Activated CD4-positive, alpha-beta T cell treated with anti-CD3 and anti-CD28 coated beads, Interleukin-2, amount 10 ng/mL, durations not matched to agents 24 days and 14 days (primary cell): ENCODE measurements at regions not wholly inside any gene's neighbourhood (a gene's known extent, or its start where the extent isn't known, plus 50 kb on each side); places are given as distances from the start of the nearest gene placed in this dataset.

Experiments used
- DNase-seq: peaks from one replicate; pipeline ENCODE4 v3.0.0; 2022
- H3K27ac Mint-ChIP-seq: one replicate; pipeline ENCODE4 v1.8.0; 2022; ENCODE audit warnings: mild to moderate bottlenecking, mixed read lengths
- H3K27me3 Mint-ChIP-seq: one replicate; pipeline ENCODE4 v1.8.0; 2022; ENCODE audit warnings: mixed read lengths
- H3K36me3 Mint-ChIP-seq: one replicate; pipeline ENCODE4 v1.8.0; 2022; ENCODE audit warnings: low read depth, mild to moderate bottlenecking, mixed read lengths
- H3K4me1 Mint-ChIP-seq: one replicate; pipeline ENCODE4 v1.8.0; 2021; ENCODE audit warnings: mixed read lengths
- H3K4me3 Mint-ChIP-seq: one replicate; pipeline ENCODE4 v1.8.0; 2022; ENCODE audit warnings: mild to moderate bottlenecking, moderate library complexity, mixed read lengths
- H3K9me3 Mint-ChIP-seq: one replicate; pipeline ENCODE4 v1.8.0; 2021; ENCODE audit warnings: mixed read lengths
- intact Hi-C: fragments of 100-400 bp; cut with micrococcal nuclease; formaldehyde crosslinking; loops from one replicate; pipeline ENCODE4 v1.15.1; 2023

DNA sequence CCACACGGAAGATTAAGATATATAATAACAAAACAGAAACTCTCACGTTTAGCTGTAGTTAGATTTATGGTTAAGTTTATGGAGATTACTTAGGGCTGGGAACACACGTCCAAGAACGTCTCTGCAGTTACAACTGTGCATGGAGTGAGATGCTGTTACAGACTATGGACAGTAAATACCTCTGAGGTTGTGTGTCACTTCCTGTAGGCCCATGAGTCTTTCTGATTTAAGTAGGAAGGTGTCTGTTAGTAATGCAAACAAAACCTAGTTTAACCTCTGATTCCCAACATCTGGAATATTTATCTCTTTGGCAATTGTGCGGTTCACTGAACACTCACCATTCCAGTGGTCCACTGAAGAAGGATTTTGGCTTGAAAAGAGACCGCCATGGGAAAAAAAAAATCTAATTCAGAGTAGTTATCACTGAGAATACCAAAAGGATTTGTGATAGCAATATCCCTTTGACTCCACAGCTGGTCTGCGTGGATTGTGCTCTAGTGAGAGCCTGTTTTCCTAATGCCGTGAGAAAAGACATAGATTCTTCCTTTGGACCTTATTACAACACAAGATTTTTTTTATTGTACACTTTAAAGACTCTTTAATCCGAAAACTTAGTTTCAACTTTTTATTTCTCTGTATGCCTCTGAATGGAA, 478.2 kb upstream of the CITED2 start:
- DNase-seq = no peak
- H3K4me3 Mint-ChIP-seq = no peak overlapping the region
- no peak overlapping the region for H3K27ac Mint-ChIP-seq
- H3K27me3 Mint-ChIP-seq = peaks cover 8% of the 10 kb centered on the region
- H3K9me3 Mint-ChIP-seq = no peaks in the 10 kb centered on the region
- H3K36me3 Mint-ChIP-seq = no peaks in the 10 kb centered on the region
- H3K4me1 Mint-ChIP-seq = no peaks in the 10 kb centered on the region
- intact Hi-C loops = no loop called here

DNA sequence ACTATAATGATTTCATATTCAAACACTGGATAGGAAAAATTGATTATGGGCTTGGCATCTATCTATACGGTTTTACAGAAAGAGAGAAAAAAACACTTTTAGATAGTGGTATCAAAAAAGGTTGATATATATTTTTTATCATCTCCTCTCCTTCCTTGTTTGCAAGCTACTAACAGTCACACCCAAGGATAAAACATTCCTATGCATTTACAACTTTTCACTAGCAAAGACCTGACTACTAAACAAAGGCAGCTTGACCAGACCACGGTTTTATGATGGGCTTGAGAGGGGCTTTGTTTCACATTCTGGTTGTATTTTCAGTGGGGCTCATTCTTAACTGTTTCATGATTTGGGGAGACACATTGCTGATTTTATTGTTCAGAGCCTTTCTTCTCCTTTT, 477.6 kb upstream of the CITED2 start:
- Mint-ChIP-seq H3K27me3 (peaks cover 8% of the 10 kb centered on the region), H3K9me3 (no peaks in the 10 kb centered on the region)

GRCh38 chr6:139851206-139851605, 476.8 kb upstream of the CITED2 start:
- H3K9me3 Mint-ChIP-seq = no peaks in the 10 kb centered on the region
- intact Hi-C loops = no loop called here
- no peak overlapping the region for H3K27ac Mint-ChIP-seq
- H3K4me3 Mint-ChIP-seq = no peak overlapping the region
- peaks cover 6% of the 10 kb centered on the region for H3K27me3 Mint-ChIP-seq
- H3K36me3 Mint-ChIP-seq = no peaks in the 10 kb centered on the region
- H3K4me1 Mint-ChIP-seq = no peaks in the 10 kb centered on the region
- DNase-seq = no peak

More for the DNA sequence above, 477.6 kb upstream of the CITED2 start:
- intact Hi-C loops = no loop called here
- Mint-ChIP-seq H3K4me3 (no peak overlapping the region), H3K27ac (no peak overlapping the region), H3K36me3 (no peaks in the 10 kb centered on the region), H3K4me1 (no peaks in the 10 kb centered on the region)
- DNase-seq = no peak

DNA sequence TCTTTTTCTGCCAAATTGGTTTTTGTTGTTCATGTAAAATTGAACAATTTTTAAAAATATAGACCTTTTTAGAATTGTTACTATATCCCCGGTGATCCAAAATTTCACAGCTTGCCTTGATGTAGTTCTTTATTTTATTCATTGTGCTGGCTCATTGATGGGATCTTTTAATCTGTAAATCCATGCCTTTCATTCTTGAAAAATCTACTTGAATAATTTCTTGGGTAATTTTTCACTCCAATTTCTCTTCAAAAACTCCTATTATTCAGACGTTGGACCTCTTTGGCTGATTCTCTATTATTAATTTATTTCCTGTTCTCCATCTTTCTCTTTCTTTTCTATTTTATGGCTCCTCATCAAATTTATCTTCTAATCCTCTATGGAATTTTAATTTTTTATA, 476.1 kb upstream of the CITED2 start:
- DNase-seq = no peak
- H3K4me3 Mint-ChIP-seq = no peak overlapping the region
- H3K27me3 Mint-ChIP-seq = peaks cover 6% of the 10 kb centered on the region
- no peaks in the 10 kb centered on the region for H3K36me3 Mint-ChIP-seq
- no peak overlapping the region for H3K27ac Mint-ChIP-seq
- no peaks in the 10 kb centered on the region for H3K9me3 Mint-ChIP-seq
- intact Hi-C loops = no loop called here
- H3K4me1 Mint-ChIP-seq = no peaks in the 10 kb centered on the region

DNA sequence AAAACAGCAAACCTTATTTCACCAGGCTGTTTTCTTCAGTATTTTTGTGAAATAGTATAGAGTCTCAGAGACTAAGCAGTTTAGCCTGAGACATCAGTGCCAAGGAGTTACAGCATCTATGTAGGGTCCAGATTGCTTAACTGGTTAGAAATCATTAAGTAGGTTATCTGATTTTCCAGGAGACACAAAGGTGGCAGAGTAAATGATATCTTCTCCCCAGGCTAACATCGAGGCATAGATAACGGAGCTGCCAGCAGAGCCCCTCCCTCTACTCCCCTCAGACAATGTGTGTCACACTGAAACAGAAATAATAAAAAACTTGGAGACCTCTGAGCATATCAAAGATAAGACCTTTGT, 473.0 kb upstream of the CITED2 start:
- no peaks in the 10 kb centered on the region for H3K27me3 Mint-ChIP-seq
- H3K4me3 Mint-ChIP-seq = no peak overlapping the region
- no peak for DNase-seq
- H3K36me3 Mint-ChIP-seq = no peaks in the 10 kb centered on the region
- H3K9me3 Mint-ChIP-seq = no peaks in the 10 kb centered on the region
- intact Hi-C loops = no loop called here
- no peaks in the 10 kb centered on the region for H3K4me1 Mint-ChIP-seq
- H3K27ac Mint-ChIP-seq = no peak overlapping the region

- intact Hi-C loops = no loop called here
- Mint-ChIP-seq H3K4me1 (no peaks in the 10 kb centered on the region), H3K9me3 (no peaks in the 10 kb centered on the region), H3K36me3 (no peaks in the 10 kb centered on the region), H3K27ac (no peak overlapping the region), H3K27me3 (no peaks in the 10 kb centered on the region), H3K4me3 (no peak overlapping the region)
- no peak for DNase-seq
Observed at GRCh38 chr6:139846538-139847456, 472.3 kb upstream of the CITED2 start.

GRCh38 chr6:139844907-139845306, 470.5 kb upstream of the CITED2 start:
- Mint-ChIP-seq H3K4me1 (no peaks in the 10 kb centered on the region), H3K4me3 (no peak overlapping the region), H3K9me3 (no peaks in the 10 kb centered on the region), H3K36me3 (no peaks in the 10 kb centered on the region), H3K27me3 (no peaks in the 10 kb centered on the region), H3K27ac (no peak overlapping the region)
- intact Hi-C loops = no loop called here
- no peak for DNase-seq

GRCh38 chr6:139841794-139842215, 467.4 kb upstream of the CITED2 start:
- Mint-ChIP-seq H3K36me3 (no peaks in the 10 kb centered on the region), H3K4me3 (no peak overlapping the region), H3K27ac (no peak overlapping the region), H3K27me3 (no peaks in the 10 kb centered on the region), H3K9me3 (no peaks in the 10 kb centered on the region), H3K4me1 (no peaks in the 10 kb centered on the region)
- no peak for DNase-seq
- intact Hi-C loops = no loop called here

DNA sequence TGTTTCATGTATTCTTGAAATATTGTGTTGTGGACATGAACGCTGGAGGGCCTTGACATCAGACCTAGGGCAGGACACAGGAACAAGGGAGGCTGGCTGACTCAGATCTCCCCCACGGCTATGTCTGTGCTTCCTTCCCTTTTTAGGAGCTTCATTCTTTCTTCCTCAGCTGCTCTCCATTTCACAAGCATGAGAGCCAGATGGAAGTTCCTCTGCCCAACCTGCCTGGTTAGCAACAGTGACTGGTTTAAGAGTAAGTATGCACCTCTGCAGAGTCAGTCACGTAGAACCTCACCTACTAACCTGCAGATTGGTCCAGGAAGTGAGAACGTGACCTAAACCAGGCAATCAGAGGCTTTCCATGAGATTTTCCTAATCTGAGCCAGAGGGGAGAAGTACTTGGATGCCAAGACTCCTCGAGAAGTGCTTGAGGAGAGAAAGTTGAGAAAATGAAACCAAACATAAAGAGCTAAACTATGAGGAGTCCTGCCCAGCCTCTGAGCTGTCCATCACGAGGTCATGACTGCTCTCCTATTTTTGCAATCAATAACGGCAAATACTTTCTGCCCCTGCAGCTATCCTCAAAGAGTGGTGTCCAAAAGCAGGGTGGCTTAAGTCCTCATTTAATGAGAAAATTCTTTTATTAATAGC, 465.2 kb upstream of the CITED2 start:
- Mint-ChIP-seq H3K27ac (no peak overlapping the region), H3K4me3 (no peak overlapping the region), H3K4me1 (no peaks in the 10 kb centered on the region), H3K27me3 (peaks cover 2% of the 10 kb centered on the region), H3K9me3 (no peaks in the 10 kb centered on the region), H3K36me3 (no peaks in the 10 kb centered on the region)
- intact Hi-C loops = no loop called here
- DNase-seq = no peak

DNA sequence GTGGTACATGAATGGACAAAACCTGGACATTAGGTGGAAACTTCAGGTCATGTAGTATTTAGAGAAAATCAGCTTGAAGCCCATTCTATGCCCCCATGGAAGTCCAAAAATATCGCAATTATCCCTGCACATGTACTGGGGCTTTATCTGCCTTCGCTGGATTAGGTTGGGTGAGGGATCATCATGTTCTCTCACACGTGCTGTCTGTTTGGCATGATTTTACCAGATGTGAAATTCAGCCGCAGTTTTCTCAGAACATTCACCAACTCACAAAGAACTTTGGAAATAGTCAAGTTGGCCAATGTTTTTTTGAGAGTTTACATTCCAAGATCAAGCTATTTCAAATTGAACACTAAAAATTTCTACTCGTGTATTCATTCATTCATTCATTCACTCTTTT, 459.8 kb upstream of the CITED2 start:
- Mint-ChIP-seq H3K27me3 (peaks cover 4% of the 10 kb centered on the region), H3K9me3 (no peaks in the 10 kb centered on the region), H3K36me3 (no peaks in the 10 kb centered on the region), H3K4me3 (no peak overlapping the region), H3K4me1 (no peaks in the 10 kb centered on the region), H3K27ac (no peak overlapping the region)
- no peak for DNase-seq
- intact Hi-C loops = no loop called here

- H3K4me1 Mint-ChIP-seq = no peaks in the 10 kb centered on the region
- peaks cover 4% of the 10 kb centered on the region for H3K27me3 Mint-ChIP-seq
- no peak overlapping the region for H3K4me3 Mint-ChIP-seq
- DNase-seq = no peak
- no peak overlapping the region for H3K27ac Mint-ChIP-seq
- H3K36me3 Mint-ChIP-seq = no peaks in the 10 kb centered on the region
- intact Hi-C loops = no loop called here
- H3K9me3 Mint-ChIP-seq = no peaks in the 10 kb centered on the region
Observed at GRCh38 chr6:139833592-139833991, 459.1 kb upstream of the CITED2 start.

DNA sequence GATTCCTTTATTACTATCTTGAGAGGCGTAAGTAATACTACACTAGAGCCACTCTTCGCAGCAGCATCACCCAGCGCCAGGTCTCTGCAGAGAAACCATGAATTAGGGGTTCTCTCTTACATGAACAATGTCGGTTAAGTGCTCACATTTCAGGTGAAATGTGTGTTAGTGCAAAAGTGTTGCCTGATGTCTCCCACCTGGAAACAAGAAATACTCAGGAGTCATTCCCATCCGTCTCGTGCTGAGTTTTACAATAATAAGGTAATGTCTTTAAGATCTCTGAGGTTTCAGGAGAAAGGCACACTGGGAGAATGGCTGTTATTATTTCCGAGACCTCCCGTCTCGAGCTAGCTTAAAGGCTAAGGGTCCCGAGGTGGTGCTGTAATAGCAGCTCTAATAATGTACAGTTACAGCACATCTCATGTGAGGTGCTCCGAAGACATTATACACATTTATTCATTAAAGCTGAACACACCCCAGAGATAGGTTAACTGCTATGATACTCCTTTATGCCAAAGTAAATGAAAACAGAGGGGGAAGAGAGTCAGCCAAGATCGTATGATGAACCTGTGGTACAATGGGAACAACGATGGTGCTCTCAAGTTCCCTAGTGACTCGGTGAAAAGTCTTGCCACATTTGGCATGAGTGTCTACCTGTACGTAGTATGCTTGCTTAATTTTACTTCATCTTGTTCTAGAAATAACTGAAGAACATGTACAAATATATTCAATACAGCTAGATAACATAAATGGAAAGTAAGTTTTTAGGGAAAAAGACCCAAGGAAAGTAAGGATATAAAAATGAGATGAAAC, 458.3 kb upstream of the CITED2 start:
- Mint-ChIP-seq H3K27me3 (peaks cover 6% of the 10 kb centered on the region), H3K36me3 (no peaks in the 10 kb centered on the region), H3K9me3 (no peaks in the 10 kb centered on the region), H3K27ac (no peak overlapping the region), H3K4me1 (no peaks in the 10 kb centered on the region), H3K4me3 (no peak overlapping the region)
- intact Hi-C loops = no loop called here
- no peak for DNase-seq

- intact Hi-C loops = no loop called here
- H3K36me3 Mint-ChIP-seq = no peaks in the 10 kb centered on the region
Observed at GRCh38 chr6:139829576-139829975, 455.1 kb upstream of the CITED2 start.

More at GRCh38 chr6:139829576-139829975, 455.1 kb upstream of the CITED2 start:
- no peaks in the 10 kb centered on the region for H3K4me1 Mint-ChIP-seq
- no peak for DNase-seq
- no peak overlapping the region for H3K27ac Mint-ChIP-seq
- H3K27me3 Mint-ChIP-seq = peaks cover 4% of the 10 kb centered on the region
- H3K9me3 Mint-ChIP-seq = no peaks in the 10 kb centered on the region
- H3K4me3 Mint-ChIP-seq = no peak overlapping the region
